Endothelial cell of umbilical vein (primary cell): ENCODE measurements at regions not wholly inside any gene's neighbourhood (a gene's known extent, or its start where the extent isn't known, plus 50 kb on each side); places are given as distances from the start of the nearest gene placed in this dataset.

ENCODE experiments used
- BruUV-seq: library from RNA; stranded (reverse); fragments of 400-500 nt; replicated peaks from 2 replicates; lab custom pipeline; 2021; lab: Mats Ljungman, UMichigan
- CTCF ChIA-PET: fragments of 300-600, 350-600 bp; sonication (Branson Sonifier 250); formaldehyde crosslinking; loops from one replicate; lab custom pipeline; 2021; ENCODE audit warnings: antibody characterized with exemption, inconsistent platforms; lab: Charles Lee
- POLR2A ChIA-PET: fragments of 300-600, 350-600 bp; sonication (Branson Sonifier 250); formaldehyde crosslinking; loops from one replicate; lab custom pipeline; 2021; ENCODE audit warnings: antibody characterized with exemption, inconsistent platforms; lab: Charles Lee
- DNase-seq: peaks from one replicate; pipeline ENCODE4 v3.0.0-alpha.2; 2011; ENCODE audit warnings: low read depth, low spot score
- FAIRE-seq: peaks from 2 replicates; lab custom pipeline; 2011; peaks lifted over from hg19 to GRCh38; lab: Jason Lieb, UNC
- H2AFZ ChIP-seq: 2 replicates; pipeline ENCODE4 v1.6.0; 2012; ENCODE audit warnings: low read depth, low read length, control low read depth, inconsistent platforms
- H3K27ac ChIP-seq: 2 replicates; pipeline ENCODE4 v1.5.1; 2011; ENCODE audit warnings: low read depth, mild to moderate bottlenecking, control low read depth, low read length, moderate library complexity; ENCODE audit not compliant: insufficient read depth
- H3K27me3 ChIP-seq, 2 experiments: 2 replicates each; pipeline versions ENCODE4 v1.6.0 to v1.6.1; 2011; ENCODE audit warnings: low read length in 2 of 2, mixed read lengths in 1 of 2; ENCODE audit not compliant: control insufficient read depth in 2 of 2, insufficient read depth in 2 of 2
- H3K36me3 ChIP-seq, 2 experiments: 2 replicates in 1 of 2; 3 replicates in 1 of 2; pipeline ENCODE4 v1.5.1; 2011; ENCODE audit warnings: low read length in 2 of 2, mild to moderate bottlenecking in 1 of 2, moderate library complexity in 1 of 2; ENCODE audit not compliant: control insufficient read depth in 2 of 2, insufficient read depth in 2 of 2; ENCODE audit errors: extremely low read depth in 1 of 2
- H3K4me1 ChIP-seq: 3 replicates; pipeline ENCODE4 v1.5.1; 2011; ENCODE audit warnings: mild to moderate bottlenecking, low read length; ENCODE audit not compliant: control insufficient read depth, insufficient read depth; ENCODE audit errors: extremely low read depth
- H3K4me2 ChIP-seq: 2 replicates; pipeline ENCODE4 v1.6.1; 2011; ENCODE audit warnings: low read length, control low read depth, mixed read lengths; ENCODE audit not compliant: insufficient read depth
- H3K4me3 ChIP-seq, 3 experiments: fragments of 200-600 bp in 1 of 3; sonication (generic), shearing (Covaris generic) in 1 of 3; replicated peaks in 1 of 3; 2 replicates each; pipeline ENCODE4 v1.5.1; 2011 to 2016; ENCODE audit warnings: control low read depth in 3 of 3, low read length in 3 of 3, mild to moderate bottlenecking in 2 of 3, inconsistent platforms in 1 of 3, low read depth in 1 of 3, moderate library complexity in 1 of 3; ENCODE audit not compliant: insufficient read depth in 1 of 3
- H3K79me2 ChIP-seq: 2 replicates; pipeline ENCODE4 v1.6.0; 2012; ENCODE audit warnings: low read length, inconsistent platforms; ENCODE audit not compliant: control insufficient read depth, insufficient read depth
- H3K9ac ChIP-seq: replicated peaks from 2 replicates; pipeline ENCODE3; 2011; ENCODE audit warnings: low read length, control low read depth; ENCODE audit not compliant: insufficient read depth; ENCODE audit errors: extremely low read depth
- H3K9me1 ChIP-seq: replicated peaks from 3 replicates; pipeline ENCODE4 v1.6.0; 2011; ENCODE audit warnings: mild to moderate bottlenecking, low read length; ENCODE audit not compliant: control insufficient read depth, insufficient read depth; ENCODE audit errors: extremely low read depth
- H3K9me3 ChIP-seq: replicated peaks from 2 replicates; pipeline ENCODE4 v1.5.1; 2012; ENCODE audit warnings: low read length, inconsistent platforms; ENCODE audit not compliant: control insufficient read depth, insufficient read depth
- H4K20me1 ChIP-seq: replicated peaks from 2 replicates; pipeline ENCODE3; 2011; ENCODE audit warnings: mild to moderate bottlenecking, low read length; ENCODE audit not compliant: control insufficient read depth, insufficient read depth; ENCODE audit errors: extremely low read depth
- CTCF ChIP-seq, 2 donors: IDR thresholded peaks; 1 replicate in 1 of 2; 2 replicates in 1 of 2; pipeline ENCODE4 v1.5.1; 2011; ENCODE audit warnings: low read length in 2 of 2, mild to moderate bottlenecking in 2 of 2, moderate library complexity in 2 of 2, control low read depth in 1 of 2, inconsistent platforms in 1 of 2, low read depth in 1 of 2; ENCODE audit not compliant: insufficient read depth in 1 of 2; ENCODE audit errors: extremely low read depth in 1 of 2
- FOS ChIP-seq: IDR thresholded peaks from 2 replicates; pipeline ENCODE4 v1.6.1; 2011; ENCODE audit warnings: mild to moderate bottlenecking, low read length, moderate library complexity, borderline replicate concordance; ENCODE audit not compliant: insufficient read depth
- GATA2 ChIP-seq: IDR thresholded peaks from 2 replicates; pipeline ENCODE4 v1.7.0; 2011; ENCODE audit warnings: low read depth, mild to moderate bottlenecking, moderate library complexity, mixed read lengths, low read length; ENCODE audit not compliant: insufficient read length, insufficient read depth
- JUN ChIP-seq: IDR thresholded peaks from 2 replicates; pipeline ENCODE4 v1.6.1; 2011; ENCODE audit warnings: borderline replicate concordance, low read depth; ENCODE audit not compliant: insufficient read length, insufficient read depth
- MYC ChIP-seq: IDR thresholded peaks from one replicate; pipeline ENCODE4 v1.6.1; 2011; ENCODE audit warnings: mild to moderate bottlenecking, low read depth, low read length
- dilution Hi-C: fragments of 300-500 bp; cut with MboI; formaldehyde crosslinking; loops from one replicate; pipeline ENCODE4 v1.15.0; 2019; ENCODE audit warnings: low sequenced_read_pairs; ENCODE audit not compliant: extremely low pct_ligation_motif_present
- intact Hi-C: fragments of 100-400 bp; cut with micrococcal nuclease; formaldehyde crosslinking; loops from one replicate; pipeline ENCODE4 v1.10.0; 2022
- TF ChIP-seq, protein P1 (sequence below): IDR thresholded peaks from 2 replicates; pipeline ENCODE4 v1.6.1; 2011; ENCODE audit not compliant: insufficient read depth, insufficient read length

DNA sequence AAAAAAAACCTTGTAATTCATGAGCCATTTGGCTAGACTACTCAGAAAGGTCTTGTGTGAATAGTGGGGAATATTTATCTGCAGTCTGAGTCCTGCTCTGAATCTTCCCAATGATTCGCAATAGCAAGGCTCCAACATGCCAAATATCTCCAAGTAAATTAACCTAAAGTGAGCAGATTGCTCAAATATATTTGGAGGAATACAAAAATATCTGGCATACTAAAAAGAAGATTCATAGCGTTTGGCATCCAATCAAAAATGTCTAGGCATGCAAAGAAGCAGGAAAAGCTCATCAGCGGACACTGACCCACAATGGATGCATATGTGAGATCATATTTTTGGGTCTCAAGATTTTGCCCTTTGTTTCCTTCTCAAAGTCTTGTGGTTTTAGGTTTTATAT is 800.9 kb downstream of the NLGN4Y start:
- H3K4me3 ChIP-seq = no peak overlapping the region
- H4K20me1 ChIP-seq = no peaks in the 10 kb centered on the region
- H3K4me2 ChIP-seq = no peak overlapping the region
- TF ChIP-seq, protein P1, sequence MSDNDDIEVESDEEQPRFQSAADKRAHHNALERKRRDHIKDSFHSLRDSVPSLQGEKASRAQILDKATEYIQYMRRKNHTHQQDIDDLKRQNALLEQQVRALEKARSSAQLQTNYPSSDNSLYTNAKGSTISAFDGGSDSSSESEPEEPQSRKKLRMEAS = no peak
- TF ChIP-seq CTCF (IDR thresholded peaks at IDR 0.05; ENCODE audit: extremely low read depth in 1 of 2, insufficient read depth in 1 of 2, low read depth in 1 of 2, low read length in 2 of 2) = no peak
- no peak for TF ChIP-seq JUN
- TF ChIP-seq GATA2 = no peak
- TF ChIP-seq MYC = no peak
- H3K9me3 ChIP-seq = no peaks in the 10 kb centered on the region
- no peaks in the 10 kb centered on the region for H3K79me2 ChIP-seq
- BruUV-seq = no TSS peak
- H3K27me3 ChIP-seq = no peaks in the 10 kb centered on the region
- no peak overlapping the region for H3K27ac ChIP-seq
- no peaks in the 10 kb centered on the region for H3K36me3 ChIP-seq
- intact Hi-C loops = no loop called here
- H2AFZ ChIP-seq = no peak overlapping the region
- FAIRE-seq (no peak), DNase-seq (no peak)
- POLR2A ChIA-PET = no interaction called here
- CTCF ChIA-PET = no interaction called here
- dilution Hi-C loops = no loop called here
- H3K9me1 ChIP-seq = no peaks in the 10 kb centered on the region
- no peak overlapping the region for H3K9ac ChIP-seq
- H3K4me1 ChIP-seq = no peaks in the 10 kb centered on the region

GRCh38 chrY:15326673-15327072 is 802.3 kb downstream of the NLGN4Y start:
- Histone ChIP-seq H3K27me3 (no peaks in the 10 kb centered on the region), H2AFZ (no peak overlapping the region), H3K9ac (no peak overlapping the region), H3K4me3 (no peak overlapping the region), H3K36me3 (no peaks in the 10 kb centered on the region), H3K4me1 (no peaks in the 10 kb centered on the region), H3K4me2 (no peak overlapping the region), H4K20me1 (no peaks in the 10 kb centered on the region), H3K27ac (no peak overlapping the region), H3K9me3 (no peaks in the 10 kb centered on the region), H3K9me1 (no peaks in the 10 kb centered on the region), H3K79me2 (no peaks in the 10 kb centered on the region)
- dilution Hi-C loops = no loop called here
- intact Hi-C loops = no loop called here
- CTCF ChIA-PET = no interaction called here
- FAIRE-seq (no peak), DNase-seq (no peak)
- POLR2A ChIA-PET = no interaction called here
- no TSS peak for BruUV-seq
- no peak for TF ChIP-seq FOS
- TF ChIP-seq, protein P1 = no peak
